ENCODE measurements at regions not wholly inside any gene's neighbourhood (a gene's known extent, or its start where the extent isn't known, plus 50 kb on each side); places are given as distances from the start of the nearest gene placed in this dataset.

GRCh38 chr3:43999728-44000319 lies 241.9 kb upstream of the TOPAZ1 start:
- Histone ChIP-seq H3K4me1 (ENCODE audit: control insufficient read depth, extremely low read depth, insufficient read depth, low read length) (peaks cover 5% of the 10 kb centered on the region), H3K4me3 (replicated peaks in 1 of 4; ENCODE audit: control extremely low read depth in 1 of 4, insufficient read depth in 1 of 4, low read depth in 3 of 4, low read length in 4 of 4) (peak overlapping the region; percentile 39 to 82 (median 68)), H2AFZ (ENCODE audit: low read length) (peak overlapping the region; percentile 14), H3K4me2 (ENCODE audit: extremely low read depth, insufficient read depth, low read length) (peak overlapping the region; percentile 34), H3K36me3 (ENCODE audit: control insufficient read depth, insufficient read depth, low read length) (no peaks in the 10 kb centered on the region), H4K20me1 (ENCODE audit: control insufficient read depth, extremely low read depth, insufficient read depth, low read length) (no peaks in the 10 kb centered on the region), H3K9ac (ENCODE audit: insufficient read depth, low read length) (peak overlapping the region; percentile 55), H3K27me3 (ENCODE audit: control insufficient read depth, insufficient read depth, low read length) (peaks cover 27% of the 10 kb centered on the region), H3K79me2 (ENCODE audit: control insufficient read depth, insufficient read depth, low read length) (peaks cover 51% of the 10 kb centered on the region), H3K9me3 (ENCODE audit: control insufficient read depth, insufficient read depth, low read depth, low read length) (no peaks in the 10 kb centered on the region), H3K27ac (ENCODE audit: insufficient read depth, low read length) (no peak overlapping the region)
- TF ChIP-seq CTCF (conservative IDR thresholded peaks at IDR 0.05 in 1 of 2, IDR thresholded peaks at IDR 0.05 in 1 of 2; ENCODE audit: low read depth in 1 of 2, low read length in 2 of 2), result no peak
- TF ChIP-seq EZH2 (IDR thresholded peaks at IDR 0.05; ENCODE audit: low read length, missing control alignments), result no peak
- no peak for DNase-seq (ENCODE audit: low read depth in 2 of 2)

GRCh38 chr3:44000586-44000985 lies 241.1 kb upstream of the TOPAZ1 start:
- Histone ChIP-seq H3K36me3 (ENCODE audit: control insufficient read depth, insufficient read depth, low read length) (no peaks in the 10 kb centered on the region), H3K9ac (ENCODE audit: insufficient read depth, low read length) (no peak overlapping the region), H3K27me3 (ENCODE audit: control insufficient read depth, insufficient read depth, low read length) (peaks cover 19% of the 10 kb centered on the region), H3K4me2 (ENCODE audit: extremely low read depth, insufficient read depth, low read length) (peak overlapping the region; percentile 34), H3K9me3 (ENCODE audit: control insufficient read depth, insufficient read depth, low read depth, low read length) (no peaks in the 10 kb centered on the region), H4K20me1 (ENCODE audit: control insufficient read depth, extremely low read depth, insufficient read depth, low read length) (no peaks in the 10 kb centered on the region), H3K4me3 (replicated peaks in 1 of 4; ENCODE audit: control extremely low read depth in 1 of 4, insufficient read depth in 1 of 4, low read depth in 3 of 4, low read length in 4 of 4) (peak overlapping the region; percentile 39 to 82 (median 68)), H3K27ac (ENCODE audit: insufficient read depth, low read length) (no peak overlapping the region), H3K4me1 (ENCODE audit: control insufficient read depth, extremely low read depth, insufficient read depth, low read length) (peaks cover 3% of the 10 kb centered on the region), H2AFZ (ENCODE audit: low read length) (no peak overlapping the region), H3K79me2 (ENCODE audit: control insufficient read depth, insufficient read depth, low read length) (peaks cover 52% of the 10 kb centered on the region)
- peak; percentile 42 to 76 for DNase-seq (ENCODE audit: low read depth in 2 of 2)
- no peak for TF ChIP-seq CTCF (conservative IDR thresholded peaks at IDR 0.05 in 1 of 2, IDR thresholded peaks at IDR 0.05 in 1 of 2; ENCODE audit: low read depth in 1 of 2, low read length in 2 of 2)
- no peak for TF ChIP-seq EZH2 (IDR thresholded peaks at IDR 0.05; ENCODE audit: low read length, missing control alignments)

GRCh38 chr3:44001072-44001471 lies 240.6 kb upstream of the TOPAZ1 start:
- no peaks in the 10 kb centered on the region for H3K9me3 ChIP-seq (ENCODE audit: control insufficient read depth, insufficient read depth, low read depth, low read length)
- peaks cover 52% of the 10 kb centered on the region for H3K79me2 ChIP-seq (ENCODE audit: control insufficient read depth, insufficient read depth, low read length)
- H3K27ac ChIP-seq (ENCODE audit: insufficient read depth, low read length), result no peak overlapping the region
- H3K36me3 ChIP-seq (ENCODE audit: control insufficient read depth, insufficient read depth, low read length), result no peaks in the 10 kb centered on the region
- H3K9ac ChIP-seq (ENCODE audit: insufficient read depth, low read length), result no peak overlapping the region
- peaks cover 16% of the 10 kb centered on the region for H3K27me3 ChIP-seq (ENCODE audit: control insufficient read depth, insufficient read depth, low read length)
- peak overlapping the region in 3 of 4 experiments; percentile 39 to 82 (median 75) for H3K4me3 ChIP-seq (replicated peaks in 1 of 4; ENCODE audit: control extremely low read depth in 1 of 4, insufficient read depth in 1 of 4, low read depth in 3 of 4, low read length in 4 of 4)
- no peak for TF ChIP-seq EZH2 (IDR thresholded peaks at IDR 0.05; ENCODE audit: low read length, missing control alignments)
- no peak for TF ChIP-seq CTCF (conservative IDR thresholded peaks at IDR 0.05 in 1 of 2, IDR thresholded peaks at IDR 0.05 in 1 of 2; ENCODE audit: low read depth in 1 of 2, low read length in 2 of 2)
- peaks cover 3% of the 10 kb centered on the region for H3K4me1 ChIP-seq (ENCODE audit: control insufficient read depth, extremely low read depth, insufficient read depth, low read length)
- peak overlapping the region; percentile 34 for H3K4me2 ChIP-seq (ENCODE audit: extremely low read depth, insufficient read depth, low read length)
- DNase-seq (ENCODE audit: low read depth in 2 of 2), result peak in 1 of 2 donors; percentile 12
- H4K20me1 ChIP-seq (ENCODE audit: control insufficient read depth, extremely low read depth, insufficient read depth, low read length), result no peaks in the 10 kb centered on the region
- H2AFZ ChIP-seq (ENCODE audit: low read length), result no peak overlapping the region

All from fibroblast of lung (primary cell).